ENCODE measurements at regions not wholly inside any gene's neighbourhood (a gene's known extent, or its start where the extent isn't known, plus 50 kb on each side); places are given as distances from the start of the nearest gene placed in this dataset.

- DNase-seq: no peak
Measured at GRCh38 chr6:19463925-19464324, 373.2 kb upstream of the ID4 start.

GRCh38 chr6:19465256-19465655, 371.9 kb upstream of the ID4 start:
- no peak for DNase-seq

- DNase-seq: no peak
Measured at GRCh38 chr6:19465760-19466159, 371.4 kb upstream of the ID4 start.

- DNase-seq: no peak
Measured at GRCh38 chr6:19470333-19470732, 366.8 kb upstream of the ID4 start.

- no peak for DNase-seq
Measured at GRCh38 chr6:19472153-19472552, 365.0 kb upstream of the ID4 start.

- no peak for DNase-seq
Measured at GRCh38 chr6:19472850-19473249, 364.3 kb upstream of the ID4 start.

GRCh38 chr6:19477563-19477962, 359.6 kb upstream of the ID4 start:
- no peak for DNase-seq

GRCh38 chr6:19478273-19478672, 358.9 kb upstream of the ID4 start:
- no peak for DNase-seq

GRCh38 chr6:19478992-19479391, 358.2 kb upstream of the ID4 start:
- no peak for DNase-seq

GRCh38 chr6:19479551-19479950, 357.6 kb upstream of the ID4 start:
- no peak for DNase-seq

- DNase-seq: no peak
Measured at GRCh38 chr6:19492636-19493405, 344.3 kb upstream of the ID4 start.

- no peak for DNase-seq
Measured at GRCh38 chr6:19501737-19502245, 335.4 kb upstream of the ID4 start.

- no peak for DNase-seq
Measured at GRCh38 chr6:19502301-19502700, 334.9 kb upstream of the ID4 start.

GRCh38 chr6:19515939-19516338, 321.2 kb upstream of the ID4 start:
- DNase-seq: no peak

- no peak for DNase-seq
Measured at GRCh38 chr6:19519941-19520340, 317.2 kb upstream of the ID4 start.

GRCh38 chr6:19524366-19525186, 312.6 kb upstream of the ID4 start:
- peak; percentile 14 for DNase-seq

GRCh38 chr6:19525673-19526072, 311.5 kb upstream of the ID4 start:
- DNase-seq: peak; percentile 54

GRCh38 chr6:19530188-19530587, 307.0 kb upstream of the ID4 start:
- DNase-seq: no peak

GRCh38 chr6:19535351-19535750, 301.8 kb upstream of the ID4 start:
- no peak for DNase-seq

GRCh38 chr6:19536838-19537237, 300.3 kb upstream of the ID4 start:
- DNase-seq: no peak

GRCh38 chr6:19538096-19538495, 299.1 kb upstream of the ID4 start:
- no peak for DNase-seq

GRCh38 chr6:19547507-19547906, 289.7 kb upstream of the ID4 start:
- no peak for DNase-seq

GRCh38 chr6:19549109-19549508, 288.1 kb upstream of the ID4 start:
- DNase-seq: no peak

All from muscle of arm (tissue), 1 donor.